ENCODE measurements at regions not wholly inside any gene's neighbourhood (a gene's known extent, or its start where the extent isn't known, plus 50 kb on each side); places are given as distances from the start of the nearest gene placed in this dataset.
"Not testable (repeated sequence)": the region's sequence is repeated elsewhere in the genome, so short reads cannot be mapped to it uniquely, and the experiment has no call there.

DNA sequence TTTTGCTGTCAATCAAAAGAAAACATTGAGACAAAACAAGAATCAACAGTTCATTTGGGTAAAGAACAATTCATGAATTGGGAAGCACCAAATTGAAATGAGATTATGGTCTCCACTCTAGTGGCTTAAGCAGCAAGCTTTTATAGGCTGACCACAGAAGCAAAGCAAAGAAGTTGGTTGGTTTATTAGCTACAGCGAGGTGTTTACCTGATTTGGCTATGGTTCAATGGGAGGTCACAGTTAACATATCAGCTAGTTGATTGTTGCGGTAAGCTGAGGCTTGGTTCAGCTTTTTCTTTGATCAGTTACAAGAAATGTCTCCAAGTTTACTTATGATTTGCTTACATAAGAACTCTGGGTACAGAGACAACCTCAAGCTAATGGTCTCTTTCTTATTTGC lies 640.5 kb upstream of the GOLIM4 start:
- H3K4me3 Mint-ChIP-seq: no peak overlapping the region
- ChIA-PET CTCF (interaction anchor here (0.8 kb wide), 1 partner anchor 194 kb away, joined by 5 read pairs; no protein-coding TSS in a partner anchor), POLR2A (no interaction called here)
- no peaks in the 10 kb centered on the region for H3K4me1 Mint-ChIP-seq
- H3K9me3 Mint-ChIP-seq: no peaks in the 10 kb centered on the region
- H3K27me3 Mint-ChIP-seq: no peaks in the 10 kb centered on the region
- no peaks in the 10 kb centered on the region for H3K36me3 Mint-ChIP-seq (ENCODE audit: low read depth)
- DNase-seq: no peak
- H3K27ac Mint-ChIP-seq: no peak overlapping the region

- H3K27me3 Mint-ChIP-seq: no peaks in the 10 kb centered on the region
- no peak for DNase-seq
- no peaks in the 10 kb centered on the region for H3K36me3 Mint-ChIP-seq (ENCODE audit: low read depth)
- H3K4me1 Mint-ChIP-seq: no peaks in the 10 kb centered on the region
- CTCF ChIA-PET: no interaction called here
- POLR2A ChIA-PET: no interaction called here
- H3K9me3 Mint-ChIP-seq: no peaks in the 10 kb centered on the region
- H3K27ac Mint-ChIP-seq: no peak overlapping the region
- no peak overlapping the region for H3K4me3 Mint-ChIP-seq
Observed at GRCh38 chr3:168730073-168730472, 634.3 kb upstream of the GOLIM4 start.

GRCh38 chr3:168722091-168722490 lies 626.4 kb upstream of the GOLIM4 start:
- H3K27ac Mint-ChIP-seq: no peak overlapping the region
- DNase-seq: no peak
- no peaks in the 10 kb centered on the region for H3K4me1 Mint-ChIP-seq
- H3K27me3 Mint-ChIP-seq: no peaks in the 10 kb centered on the region
- CTCF ChIA-PET: no interaction called here
- POLR2A ChIA-PET: no interaction called here
- H3K9me3 Mint-ChIP-seq: no peaks in the 10 kb centered on the region
- H3K36me3 Mint-ChIP-seq (ENCODE audit: low read depth): no peaks in the 10 kb centered on the region
- H3K4me3 Mint-ChIP-seq: no peak overlapping the region

DNA sequence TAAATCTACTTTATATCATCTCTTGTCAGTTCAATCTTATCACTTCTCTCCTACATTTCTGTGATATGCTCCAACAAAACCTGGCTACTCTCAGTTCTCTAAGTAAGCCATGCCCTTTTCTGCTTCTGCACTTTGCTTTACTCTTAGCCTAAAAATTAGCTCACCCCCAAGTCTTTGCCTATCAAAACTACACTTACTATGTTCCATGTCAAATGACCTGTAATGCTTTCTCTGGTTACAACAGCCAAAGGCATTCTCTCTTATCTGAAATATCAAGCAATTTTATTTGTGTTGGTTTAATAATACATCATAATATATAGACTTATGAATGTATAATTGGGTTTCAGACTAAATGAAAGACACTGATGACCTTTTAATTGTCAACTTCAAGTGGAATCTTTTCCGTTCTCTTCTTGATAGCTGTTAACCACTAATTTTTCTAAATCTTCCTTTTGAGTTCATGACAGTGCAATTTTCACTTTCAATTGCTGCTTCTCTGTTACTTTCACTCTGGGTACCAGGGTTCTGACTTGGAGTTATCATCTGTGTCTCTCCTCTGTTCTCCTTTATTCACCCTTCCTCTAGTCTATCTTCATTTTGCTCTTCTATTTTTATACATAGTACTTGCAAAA lies 619.0 kb upstream of the GOLIM4 start:
- no peak overlapping the region for H3K27ac Mint-ChIP-seq
- H3K27me3 Mint-ChIP-seq: no peaks in the 10 kb centered on the region
- H3K4me3 Mint-ChIP-seq: no peak overlapping the region
- DNase-seq: no peak
- H3K4me1 Mint-ChIP-seq: no peaks in the 10 kb centered on the region
- ChIA-PET POLR2A (no interaction called here), CTCF (no interaction called here)
- no peaks in the 10 kb centered on the region for H3K9me3 Mint-ChIP-seq
- no peaks in the 10 kb centered on the region for H3K36me3 Mint-ChIP-seq (ENCODE audit: low read depth)

- H3K4me1 Mint-ChIP-seq: no peaks in the 10 kb centered on the region
- no peak overlapping the region for H3K4me3 Mint-ChIP-seq
- DNase-seq: no peak
- H3K27ac Mint-ChIP-seq: no peak overlapping the region
- no peaks in the 10 kb centered on the region for H3K36me3 Mint-ChIP-seq (ENCODE audit: low read depth)
- ChIA-PET CTCF (no interaction called here), POLR2A (no interaction called here)
- H3K9me3 Mint-ChIP-seq: peaks cover 2% of the 10 kb centered on the region
- H3K27me3 Mint-ChIP-seq: no peaks in the 10 kb centered on the region
Observed at GRCh38 chr3:168709073-168709472, 613.3 kb upstream of the GOLIM4 start.

GRCh38 chr3:168707900-168708299 lies 612.2 kb upstream of the GOLIM4 start:
- H3K4me3 Mint-ChIP-seq: no peak overlapping the region
- ChIA-PET CTCF (no interaction called here), POLR2A (no interaction called here)
- H3K9me3 Mint-ChIP-seq: peaks cover 2% of the 10 kb centered on the region
- no peaks in the 10 kb centered on the region for H3K27me3 Mint-ChIP-seq
- H3K36me3 Mint-ChIP-seq (ENCODE audit: low read depth): no peaks in the 10 kb centered on the region
- no peaks in the 10 kb centered on the region for H3K4me1 Mint-ChIP-seq
- no peak overlapping the region for H3K27ac Mint-ChIP-seq
- no peak for DNase-seq

- peaks cover 4% of the 10 kb centered on the region for H3K9me3 Mint-ChIP-seq
- H3K27me3 Mint-ChIP-seq: no peaks in the 10 kb centered on the region
- H3K27ac Mint-ChIP-seq: no peak overlapping the region
- ChIA-PET CTCF (no interaction called here), POLR2A (no interaction called here)
- H3K4me3 Mint-ChIP-seq: no peak overlapping the region
- DNase-seq: no peak
- no peaks in the 10 kb centered on the region for H3K4me1 Mint-ChIP-seq
- H3K36me3 Mint-ChIP-seq (ENCODE audit: low read depth): no peaks in the 10 kb centered on the region
Observed at GRCh38 chr3:168705412-168705811, 609.7 kb upstream of the GOLIM4 start.

- Mint-ChIP-seq H3K4me3 (no peak overlapping the region), H3K27me3 (no peaks in the 10 kb centered on the region), H3K36me3 (ENCODE audit: low read depth) (no peaks in the 10 kb centered on the region), H3K9me3 (peaks cover 5% of the 10 kb centered on the region), H3K4me1 (no peaks in the 10 kb centered on the region), H3K27ac (no peak overlapping the region)
- no peak for DNase-seq
- CTCF ChIA-PET: no interaction called here
- POLR2A ChIA-PET: no interaction called here
Observed at GRCh38 chr3:168696051-168696450, 600.3 kb upstream of the GOLIM4 start.

DNA sequence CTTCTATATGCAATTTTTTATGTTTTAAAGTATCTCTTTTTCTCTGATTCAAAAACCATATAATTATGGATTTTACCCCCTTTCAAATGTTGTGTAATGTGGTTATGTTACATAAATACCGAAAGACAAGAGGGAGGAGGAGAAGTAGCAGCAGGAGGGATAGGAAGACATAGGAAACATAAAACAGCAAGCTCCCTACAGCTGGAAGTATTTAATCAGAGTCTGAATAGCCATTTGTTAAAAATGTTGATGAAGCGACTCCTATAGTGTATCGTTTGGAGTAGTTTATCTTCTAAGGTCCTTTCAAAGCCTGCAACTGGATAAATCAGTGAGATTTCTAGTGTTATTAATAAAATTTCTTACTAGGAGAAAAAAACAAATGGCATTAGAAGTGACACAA lies 598.1 kb upstream of the GOLIM4 start:
- DNase-seq: no peak
- H3K27me3 Mint-ChIP-seq: no peaks in the 10 kb centered on the region
- POLR2A ChIA-PET: no interaction called here
- H3K27ac Mint-ChIP-seq: no peak overlapping the region
- H3K9me3 Mint-ChIP-seq: peaks cover 3% of the 10 kb centered on the region
- H3K4me3 Mint-ChIP-seq: no peak overlapping the region
- no peaks in the 10 kb centered on the region for H3K4me1 Mint-ChIP-seq
- CTCF ChIA-PET: no interaction called here
- H3K36me3 Mint-ChIP-seq (ENCODE audit: low read depth): no peaks in the 10 kb centered on the region

DNA sequence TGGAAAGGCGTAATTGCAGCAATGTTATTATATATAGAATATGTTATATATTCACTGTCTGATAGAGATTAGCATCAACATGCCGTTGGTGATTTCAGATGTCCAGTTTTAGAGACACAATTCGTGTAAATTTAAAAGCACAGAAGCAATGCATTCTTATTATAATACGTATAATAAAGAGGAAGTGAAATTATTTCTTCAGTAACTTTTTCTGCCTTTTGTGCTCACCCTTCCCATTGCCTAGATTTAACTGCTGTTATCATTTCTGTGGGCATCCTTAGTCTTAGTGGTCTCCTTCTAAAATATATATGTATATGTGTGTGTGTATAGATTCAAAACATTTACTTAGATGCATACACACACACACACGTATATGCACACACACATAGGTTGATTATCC lies 592.5 kb upstream of the GOLIM4 start:
- H3K36me3 Mint-ChIP-seq (ENCODE audit: low read depth): no peaks in the 10 kb centered on the region
- no peak overlapping the region for H3K4me3 Mint-ChIP-seq
- H3K4me1 Mint-ChIP-seq: no peaks in the 10 kb centered on the region
- H3K27me3 Mint-ChIP-seq: no peaks in the 10 kb centered on the region
- ChIA-PET CTCF (no interaction called here), POLR2A (no interaction called here)
- no peak overlapping the region for H3K27ac Mint-ChIP-seq
- H3K9me3 Mint-ChIP-seq: peaks cover 3% of the 10 kb centered on the region
- DNase-seq: no peak

GRCh38 chr3:168684519-168684918 lies 588.8 kb upstream of the GOLIM4 start:
- no peaks in the 10 kb centered on the region for H3K4me1 Mint-ChIP-seq
- DNase-seq: no peak
- H3K27me3 Mint-ChIP-seq: no peaks in the 10 kb centered on the region
- no peak overlapping the region for H3K27ac Mint-ChIP-seq
- no peak overlapping the region for H3K4me3 Mint-ChIP-seq
- CTCF ChIA-PET: no interaction called here
- H3K9me3 Mint-ChIP-seq: peaks cover 2% of the 10 kb centered on the region
- POLR2A ChIA-PET: no interaction called here
- H3K36me3 Mint-ChIP-seq (ENCODE audit: low read depth): no peaks in the 10 kb centered on the region

GRCh38 chr3:168678730-168679129 lies 583.0 kb upstream of the GOLIM4 start:
- Mint-ChIP-seq H3K4me3 (no peak overlapping the region), H3K27me3 (no peaks in the 10 kb centered on the region), H3K27ac (no peak overlapping the region), H3K36me3 (ENCODE audit: low read depth) (no peaks in the 10 kb centered on the region), H3K9me3 (peaks cover 4% of the 10 kb centered on the region), H3K4me1 (no peaks in the 10 kb centered on the region)
- CTCF ChIA-PET: no interaction called here
- no peak for DNase-seq
- POLR2A ChIA-PET: no interaction called here

DNA sequence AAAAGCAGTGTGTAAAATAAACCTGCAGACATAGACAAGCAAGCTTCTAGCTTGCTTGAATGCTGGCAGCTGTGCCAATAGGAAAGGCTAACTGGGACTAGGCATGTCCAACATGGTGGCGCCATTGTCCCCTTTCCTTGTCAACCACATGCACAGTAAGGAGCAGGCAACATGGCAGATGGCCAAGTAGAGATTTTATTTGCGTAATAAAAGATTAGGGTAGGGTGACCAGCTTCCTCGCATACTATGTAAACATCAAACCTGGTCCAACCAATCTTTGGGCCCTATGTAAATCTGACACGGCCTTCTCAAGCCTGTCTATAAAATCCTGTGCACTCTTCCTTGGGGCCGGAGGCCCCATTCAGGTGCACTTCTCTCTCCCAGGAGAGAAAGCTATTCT lies 575.4 kb upstream of the GOLIM4 start:
- ChIA-PET CTCF (no interaction called here), POLR2A (no interaction called here)
- Mint-ChIP-seq H3K27ac (no peak overlapping the region), H3K4me3 (no peak overlapping the region), H3K9me3 (peaks cover 5% of the 10 kb centered on the region), H3K27me3 (no peaks in the 10 kb centered on the region), H3K36me3 (ENCODE audit: low read depth) (no peaks in the 10 kb centered on the region), H3K4me1 (no peaks in the 10 kb centered on the region)
- DNase-seq: no peak

GRCh38 chr3:168660879-168661657 lies 565.3 kb upstream of the GOLIM4 start:
- H3K9me3 Mint-ChIP-seq; DNase-seq; H3K4me1 Mint-ChIP-seq; CTCF ChIA-PET; H3K27ac Mint-ChIP-seq; H3K4me3 Mint-ChIP-seq; H3K36me3 Mint-ChIP-seq (ENCODE audit: low read depth); POLR2A ChIA-PET; H3K27me3 Mint-ChIP-seq: not testable (repeated sequence)

Data from activated CD4-positive, alpha-beta memory T cell treated with anti-CD3 and anti-CD28 coated beads, Interleukin-2, amount 10 ng/mL, durations not matched to agents 7 days and 5 days (primary cell).